ENCODE measurements at regions not wholly inside any gene's neighbourhood (a gene's known extent, or its start where the extent isn't known, plus 50 kb on each side); places are given as distances from the start of the nearest gene placed in this dataset.
"Not testable (repeated sequence)": the region's sequence is repeated elsewhere in the genome, so short reads cannot be mapped to it uniquely, and the experiment has no call there.

DNA sequence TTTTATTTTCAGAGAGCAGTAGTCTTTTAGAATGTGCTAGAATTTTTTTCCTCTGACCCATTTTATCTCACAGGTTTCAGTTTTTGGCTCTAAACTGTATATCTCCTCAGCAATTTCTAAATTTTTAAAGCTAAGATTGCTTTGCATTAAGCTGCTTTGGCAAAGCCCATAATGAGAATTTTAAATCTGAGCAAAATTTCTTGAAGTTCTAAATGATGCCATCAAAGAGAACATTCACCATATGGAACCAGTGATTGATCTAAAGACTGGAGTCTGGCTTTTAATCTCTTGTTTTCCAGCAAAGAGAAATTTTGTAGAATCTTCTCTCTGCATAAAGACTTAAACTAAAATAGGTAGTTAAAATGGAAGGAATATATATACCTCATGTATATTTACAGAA, 313.6 kb downstream of the TBC1D32 start:
- no peak for DNase-seq

DNA sequence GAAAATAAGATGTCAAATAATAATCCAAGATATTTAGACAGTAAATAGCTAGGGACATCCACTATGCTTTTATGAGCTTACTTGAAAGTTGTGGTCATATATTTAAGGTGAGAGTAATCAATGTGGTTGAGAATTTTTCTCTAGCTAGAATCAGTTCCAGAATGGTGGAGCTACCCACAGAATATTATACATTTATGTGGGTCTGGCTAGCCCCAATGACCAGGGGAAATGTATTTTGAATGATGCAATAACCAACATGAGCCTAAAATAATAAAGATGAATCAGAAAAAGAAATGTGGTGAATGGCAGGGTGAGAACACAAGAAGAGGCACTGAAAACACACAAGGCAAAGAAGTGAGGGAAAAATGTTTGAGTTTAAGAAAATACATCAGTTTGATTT, 325.7 kb downstream of the TBC1D32 start:
- DNase-seq, result no peak

DNA sequence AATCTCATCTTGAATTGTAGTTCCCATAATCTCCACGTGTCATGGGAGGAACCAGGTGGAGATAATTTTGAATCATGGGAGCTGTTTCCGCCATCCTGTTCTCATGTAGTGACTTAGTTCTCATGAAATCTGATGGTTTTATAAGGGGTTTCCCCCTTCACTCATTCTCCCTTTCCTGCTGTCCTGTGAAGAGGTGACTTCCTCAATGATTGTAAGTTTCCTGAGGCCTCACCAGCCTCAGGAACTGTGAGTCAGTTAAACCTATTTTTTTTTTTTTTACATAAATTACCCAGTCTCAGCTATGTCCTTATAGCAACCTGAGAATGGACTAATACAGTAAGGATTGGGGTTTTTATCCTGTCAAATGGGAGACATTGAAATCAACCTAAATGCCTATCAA, 328.3 kb downstream of the TBC1D32 start:
- DNase-seq, result no peak

DNA sequence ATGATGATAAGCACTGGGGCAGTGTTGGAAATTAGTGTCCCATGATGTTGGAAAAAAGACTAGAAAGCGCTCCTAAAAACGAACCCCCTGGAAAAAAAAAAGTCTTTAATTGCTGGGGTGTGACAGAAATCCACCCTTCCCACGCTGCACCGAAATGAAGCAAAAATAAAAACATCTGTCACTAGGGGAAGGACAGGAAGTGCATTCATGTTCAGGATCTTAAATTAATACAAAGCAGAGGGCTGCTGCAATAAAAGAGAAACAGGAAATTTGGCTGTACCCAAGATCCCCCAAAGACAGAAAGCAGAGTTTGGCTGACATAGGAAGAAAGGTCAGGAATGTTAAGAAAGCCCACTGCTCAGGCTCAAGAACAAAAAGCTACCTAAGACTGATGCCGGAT, 333.9 kb downstream of the TBC1D32 start:
- DNase-seq, result no peak

DNA sequence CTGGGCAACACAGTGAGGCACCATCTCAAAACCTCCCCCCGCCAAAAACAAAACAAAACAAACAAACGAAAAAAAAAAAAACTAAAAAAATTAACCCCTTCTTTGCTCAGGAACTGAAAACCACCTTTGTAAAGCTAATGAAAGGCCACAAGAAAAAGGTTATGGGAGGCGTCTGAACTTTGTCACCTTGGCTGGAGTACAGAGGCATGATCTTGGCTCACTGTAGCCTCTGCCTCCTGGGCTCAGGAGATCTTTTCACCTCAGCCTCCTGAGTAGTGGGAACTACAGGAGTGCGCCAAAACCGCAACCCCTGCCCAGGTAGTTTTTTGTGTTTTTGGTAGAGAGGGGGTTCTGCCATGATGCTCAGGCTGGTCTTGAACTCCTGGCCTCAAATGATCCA, 337.9 kb downstream of the TBC1D32 start:
- DNase-seq, result no peak

DNA sequence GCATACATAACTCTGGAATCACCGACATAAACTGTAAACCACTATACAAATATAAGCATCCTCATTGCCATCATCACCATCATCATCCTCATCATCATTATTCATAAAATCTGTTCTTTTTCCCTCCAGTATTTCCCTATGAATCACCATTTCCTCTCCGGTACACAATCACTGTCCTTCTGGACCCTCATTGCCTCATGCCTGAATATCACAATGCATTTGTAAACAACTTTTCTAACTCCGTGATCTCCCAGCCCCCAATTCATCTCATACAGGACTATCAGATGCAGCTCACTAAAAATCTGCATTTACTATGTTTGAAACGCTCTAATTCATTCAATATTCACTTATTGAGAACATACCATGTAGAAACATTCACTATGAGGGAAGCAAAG, 339.7 kb downstream of the TBC1D32 start:
- no peak for DNase-seq

DNA sequence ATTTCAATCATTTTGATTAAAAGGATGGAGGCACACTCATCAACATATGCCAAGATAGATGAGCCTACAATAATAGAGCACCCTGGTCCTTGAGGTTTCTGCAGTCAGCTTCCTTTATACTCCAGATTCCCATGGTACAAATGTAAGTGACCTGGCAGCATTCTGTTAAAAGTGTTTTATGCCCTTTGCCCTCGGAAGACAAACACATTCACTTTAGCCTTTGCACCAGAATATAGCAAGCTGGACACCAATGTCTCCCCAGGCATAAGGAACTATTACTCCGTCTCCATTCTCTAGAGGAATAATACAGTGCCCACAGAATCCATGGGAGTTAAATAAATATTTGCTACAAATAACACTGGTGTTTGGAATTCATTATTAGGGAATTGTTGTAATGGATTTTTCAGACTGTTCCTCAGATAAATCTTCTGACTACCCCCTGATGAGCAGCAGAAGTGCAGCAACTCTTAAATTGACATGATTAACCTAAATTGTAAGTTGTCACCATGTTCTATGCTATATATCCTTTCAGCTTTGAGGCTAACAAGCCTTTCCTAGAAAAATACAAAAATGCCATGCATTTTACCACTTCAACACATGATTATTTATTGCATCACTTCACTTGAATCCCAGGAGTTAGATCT, 340.2 kb downstream of the TBC1D32 start:
- no peak for DNase-seq

DNA sequence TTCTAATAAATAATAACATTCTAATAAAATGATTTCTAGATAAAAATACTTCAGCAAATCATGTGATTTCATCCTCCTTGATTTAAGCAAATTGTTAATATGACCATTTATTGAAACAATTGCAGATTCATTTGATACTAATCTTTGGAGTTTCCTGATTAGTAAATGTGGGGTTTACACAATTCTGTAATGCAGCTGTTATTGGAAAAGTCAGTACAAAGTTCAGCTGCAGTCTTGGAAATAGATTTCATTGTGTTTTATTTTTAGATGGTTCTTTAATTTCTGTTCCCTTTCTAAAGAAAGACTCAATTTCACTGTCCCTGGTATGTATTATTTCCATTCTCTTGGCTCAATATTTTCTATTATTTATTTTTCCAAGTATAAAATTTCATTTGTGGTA, 342.0 kb downstream of the TBC1D32 start:
- no peak for DNase-seq

DNA sequence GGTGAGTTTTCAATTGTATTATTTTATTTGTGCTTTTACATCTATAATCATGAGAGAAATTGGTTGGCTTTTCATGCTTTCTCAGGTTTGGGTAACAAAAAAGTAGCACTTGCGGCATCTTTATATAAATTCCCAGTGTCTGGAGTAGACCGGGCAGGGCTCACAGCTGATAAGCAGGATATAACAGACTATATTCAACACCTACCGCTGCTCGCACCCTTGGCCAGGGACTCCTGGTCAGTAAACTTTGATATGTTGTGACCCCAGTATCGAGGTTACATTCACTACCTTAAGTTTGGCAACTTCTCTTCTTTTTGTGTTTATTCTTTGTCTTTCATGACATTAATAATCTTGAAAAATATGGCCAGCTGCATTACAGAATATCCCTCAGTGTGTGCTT, 343.4 kb downstream of the TBC1D32 start:
- DNase-seq, result no peak

DNA sequence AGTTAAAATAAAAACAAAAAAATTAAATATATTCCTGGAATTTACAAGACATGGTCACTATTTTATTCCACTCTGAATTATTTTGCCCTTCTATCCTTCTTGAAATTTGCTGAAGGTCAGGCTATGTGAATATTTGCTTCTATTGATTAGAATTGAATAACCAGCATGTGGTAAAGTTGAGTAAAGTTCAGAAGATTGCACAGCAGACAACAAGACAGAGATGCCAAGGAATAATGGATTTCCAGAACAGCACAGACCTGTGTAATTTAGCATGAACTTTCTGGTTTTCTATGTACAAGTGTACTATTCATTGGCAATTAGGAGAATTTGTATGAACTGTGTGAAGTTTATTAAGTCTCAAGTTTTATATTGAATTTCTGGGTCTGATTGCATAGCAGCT, 352.4 kb downstream of the TBC1D32 start:
- DNase-seq, result no peak

DNA sequence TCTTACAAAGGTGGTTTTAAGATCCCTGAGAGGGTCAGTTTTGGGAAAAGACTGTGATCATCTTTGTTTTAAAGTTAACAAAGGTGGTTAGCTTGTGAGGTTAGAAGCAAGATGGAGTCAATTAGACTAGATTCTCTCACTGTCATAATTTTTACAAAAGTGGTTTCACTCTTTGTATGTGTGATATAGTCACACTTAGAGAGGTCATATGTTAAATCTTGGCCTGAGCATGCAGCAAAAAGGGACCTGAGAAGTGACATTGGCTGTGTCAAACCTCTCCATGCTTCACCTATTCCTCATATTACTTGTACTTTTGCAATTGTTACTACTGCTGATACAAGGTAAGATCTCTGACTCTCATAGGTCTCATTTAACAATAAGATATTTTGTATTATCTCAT, 368.0 kb downstream of the TBC1D32 start:
- no peak for DNase-seq

DNA sequence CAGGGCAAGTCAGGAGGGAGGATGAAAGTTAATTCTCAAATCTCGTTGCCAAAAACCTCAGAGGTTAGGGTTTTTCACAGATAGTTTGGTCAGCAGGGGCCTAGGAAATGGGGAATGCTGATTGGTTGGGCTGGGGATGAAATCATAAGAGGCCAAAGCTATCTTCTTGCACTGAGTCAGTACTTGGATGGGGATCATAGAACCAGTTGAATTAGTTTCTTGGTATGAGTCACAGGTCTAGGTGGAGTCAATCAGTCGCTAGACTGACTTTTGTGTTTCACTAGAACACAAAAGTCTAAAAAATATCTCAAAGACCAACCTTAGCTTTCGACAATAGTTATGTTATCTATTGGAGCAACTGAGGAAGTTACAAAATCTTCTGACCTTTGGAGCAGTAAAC, 368.5 kb downstream of the TBC1D32 start:
- DNase-seq, result no peak

DNA sequence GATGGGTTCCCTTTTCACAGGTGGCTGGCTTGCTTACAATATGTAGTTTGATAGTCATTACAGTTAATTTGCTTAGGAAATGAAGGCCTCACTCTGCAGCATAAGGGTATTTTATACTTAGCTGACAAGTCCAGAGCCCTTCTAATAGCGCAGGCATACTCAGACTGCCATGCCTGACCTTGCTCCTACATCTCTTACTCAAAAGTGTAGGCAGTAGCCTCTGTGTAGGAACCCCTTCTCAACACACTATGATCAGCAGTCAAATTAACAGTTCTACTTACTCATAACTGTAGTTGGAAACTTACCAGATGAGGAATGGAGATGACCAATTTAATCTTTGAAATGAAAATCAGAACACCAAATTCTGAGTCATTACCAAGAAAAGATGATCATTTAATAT, 373.5 kb downstream of the TBC1D32 start:
- DNase-seq, result no peak

DNA sequence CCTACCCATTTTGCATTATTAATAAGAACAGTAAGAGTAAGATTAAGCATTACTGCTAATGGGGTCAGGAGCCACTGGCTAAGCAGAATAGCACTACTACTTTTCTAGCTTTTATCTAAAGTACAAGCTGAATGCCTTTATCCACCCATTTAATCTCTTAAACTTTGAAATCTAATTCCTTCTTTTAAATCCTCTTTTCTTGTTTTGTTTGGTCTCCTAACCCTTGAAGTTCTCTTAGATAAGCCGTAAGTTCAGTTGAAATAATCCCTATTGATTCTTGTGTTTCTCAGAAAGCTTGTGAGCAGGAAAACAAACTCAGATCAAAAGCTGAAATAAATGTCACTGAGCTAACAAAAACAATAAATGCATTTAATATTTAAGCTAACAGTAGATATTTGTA, 380.2 kb downstream of the TBC1D32 start:
- no peak for DNase-seq

DNA sequence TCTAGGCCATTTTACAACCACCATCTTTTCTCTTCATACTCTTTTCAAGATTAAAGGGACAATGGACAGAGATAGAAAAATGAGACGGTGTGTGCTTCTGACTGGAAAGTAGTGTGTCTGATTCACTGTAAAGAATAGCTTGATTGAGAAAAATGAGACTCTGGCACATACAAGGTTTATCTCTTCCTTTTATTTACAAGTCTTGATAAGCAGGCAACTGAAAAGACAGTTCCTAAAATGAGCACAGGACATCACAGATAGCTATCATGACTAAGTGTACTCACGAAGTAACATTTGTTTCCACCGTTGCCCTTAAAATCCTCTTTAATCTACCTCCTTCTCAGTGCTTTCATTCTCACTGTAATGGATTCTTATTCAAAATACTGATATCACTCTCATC, 383.0 kb downstream of the TBC1D32 start:
- DNase-seq, result no peak

DNA sequence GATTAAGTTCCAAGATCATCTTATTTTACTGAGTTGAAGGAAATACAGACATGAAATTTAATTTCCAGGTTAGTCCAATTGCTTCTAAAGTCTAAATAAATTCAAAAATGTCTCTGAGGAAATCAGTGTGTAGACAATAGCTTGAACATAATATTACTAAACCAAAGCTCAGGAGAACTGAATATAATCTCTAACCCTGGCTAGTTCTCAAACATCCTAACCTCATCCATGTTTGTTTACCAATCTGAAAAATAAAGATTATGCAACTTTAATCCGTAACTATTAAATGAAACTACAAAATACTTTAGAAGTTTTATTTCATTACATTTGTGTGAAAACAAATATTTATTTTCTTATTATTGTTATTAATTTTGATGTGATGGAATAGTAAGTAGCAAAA, 387.2 kb downstream of the TBC1D32 start:
- no peak for DNase-seq

DNA sequence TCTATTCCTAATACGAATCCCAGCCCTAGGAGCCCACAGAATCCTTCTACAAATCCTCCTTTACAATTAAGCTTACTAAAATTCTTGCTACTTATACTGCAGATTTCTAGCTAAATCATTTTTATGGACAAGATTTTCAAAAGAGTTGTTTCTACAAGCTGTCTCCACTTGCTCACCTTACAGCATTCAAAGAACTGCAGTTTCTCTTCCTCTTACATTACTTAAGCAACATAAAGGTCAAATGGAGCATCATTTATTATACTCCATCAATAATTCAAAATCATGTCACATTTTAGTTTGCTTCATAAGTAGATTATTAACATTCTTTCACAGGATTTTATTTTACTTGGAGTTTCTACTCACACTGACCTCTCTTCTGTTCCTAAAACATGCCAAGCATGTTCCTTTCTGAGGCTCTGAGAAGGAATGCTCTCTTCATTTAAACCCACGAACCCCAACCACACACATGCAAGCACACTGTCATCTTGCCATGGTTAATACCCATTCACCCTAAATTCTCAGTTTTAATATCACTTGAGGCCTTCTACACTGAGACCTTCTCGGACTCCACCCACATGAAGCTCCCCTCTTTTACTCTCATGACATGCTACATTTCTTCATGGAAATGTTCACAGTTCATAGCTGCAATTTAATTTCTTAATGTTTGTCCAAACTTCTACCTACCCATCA, 388.2 kb downstream of the TBC1D32 start:
- no peak for DNase-seq

DNA sequence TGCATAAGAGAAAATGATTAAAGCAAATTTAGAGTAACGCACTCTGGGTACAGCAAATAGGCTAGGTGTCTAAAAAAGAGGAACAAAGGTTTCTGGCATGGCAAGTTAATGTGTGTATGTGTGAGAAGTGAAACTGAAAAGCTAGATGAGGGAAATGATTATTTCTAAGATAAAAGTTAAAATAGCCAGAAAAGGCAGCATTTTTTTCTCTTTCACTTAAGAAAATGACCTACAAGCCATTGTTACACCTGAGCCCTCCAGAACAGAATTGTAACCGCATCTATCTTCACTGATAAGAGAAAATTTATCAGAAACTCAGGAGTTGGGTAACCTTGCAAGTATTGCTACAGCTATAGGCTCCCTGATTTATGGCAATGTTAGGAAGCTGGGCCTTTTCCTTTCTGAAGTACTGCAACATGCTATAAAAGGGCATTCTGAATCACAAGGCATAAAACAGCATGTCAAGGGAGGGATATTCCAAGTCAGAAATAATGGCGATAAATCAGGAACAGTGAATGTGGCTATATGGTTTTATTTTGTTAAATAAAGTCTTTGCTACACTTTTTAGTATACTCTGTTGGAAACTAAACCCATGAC, 395.3 kb downstream of the TBC1D32 start:
- no peak for DNase-seq

DNA sequence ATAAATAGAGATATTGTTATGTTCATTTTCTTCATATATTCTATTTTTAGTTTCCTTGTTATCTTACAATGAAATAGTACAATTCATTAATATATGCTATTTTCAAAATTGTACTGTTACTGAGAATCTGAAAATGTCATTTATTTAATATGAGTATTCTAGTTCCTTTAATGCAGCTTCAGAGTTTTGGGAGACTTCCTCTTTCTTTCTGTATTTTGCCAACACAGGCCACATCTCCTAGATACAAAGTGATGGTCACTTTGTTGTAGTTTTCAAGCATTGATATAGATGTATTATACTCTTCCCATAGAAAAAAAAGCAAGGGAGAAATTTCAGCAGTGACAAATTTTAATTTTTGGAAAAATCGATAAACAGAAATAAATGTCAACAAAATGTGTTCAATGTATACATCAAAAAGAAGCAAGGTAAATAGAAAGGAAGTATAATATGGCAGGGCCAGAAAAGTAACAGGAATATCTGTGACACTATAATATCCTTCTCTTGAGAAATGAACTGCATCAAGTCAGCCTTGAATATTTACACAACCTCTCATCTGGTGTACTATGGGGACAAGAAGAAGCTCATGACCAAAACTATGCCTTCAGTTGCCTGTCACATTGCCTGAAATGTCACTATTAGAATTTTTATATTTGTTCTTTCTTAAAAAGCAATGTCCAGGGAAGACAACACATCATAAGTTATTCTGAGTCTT, 396.0 kb downstream of the TBC1D32 start:
- no peak for DNase-seq

DNA sequence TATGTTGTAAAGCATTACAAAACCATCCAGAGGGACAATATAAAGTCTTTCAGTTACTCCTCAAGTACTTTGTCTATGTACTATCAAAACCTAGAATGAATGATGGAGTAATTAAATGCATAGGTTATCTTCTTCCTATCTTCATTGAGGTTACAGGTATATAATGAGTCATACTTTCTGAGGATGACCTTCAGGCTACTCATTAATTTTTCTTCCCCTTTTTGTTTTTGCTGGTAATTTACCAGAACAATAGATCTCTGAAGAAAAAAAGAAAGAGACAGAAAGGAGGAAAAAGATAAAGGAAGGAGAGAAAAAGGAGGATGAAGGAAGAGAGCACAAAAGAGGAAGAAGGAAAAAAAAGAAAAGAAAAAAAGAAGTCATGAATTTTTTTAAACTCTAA, 398.4 kb downstream of the TBC1D32 start:
- no peak for DNase-seq

DNA sequence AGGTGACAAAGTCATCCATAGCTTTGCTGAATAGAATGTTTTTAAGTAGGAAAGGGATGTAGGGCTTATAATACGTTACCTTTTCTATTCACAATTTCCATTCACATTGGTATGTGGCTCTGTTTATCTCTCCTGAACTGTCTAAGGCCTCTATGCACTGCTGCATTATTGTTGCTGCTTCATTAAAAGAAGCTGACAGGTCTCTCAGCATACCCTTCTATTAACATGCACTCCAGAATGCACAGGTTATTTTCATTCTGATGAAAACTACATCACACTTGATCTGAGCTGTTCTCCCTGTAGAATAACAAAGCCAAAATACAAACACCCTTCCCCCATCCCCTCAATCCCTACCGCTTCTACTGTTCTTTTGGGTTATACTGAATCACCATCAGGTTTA, 399.3 kb downstream of the TBC1D32 start:
- DNase-seq, result no peak

DNA sequence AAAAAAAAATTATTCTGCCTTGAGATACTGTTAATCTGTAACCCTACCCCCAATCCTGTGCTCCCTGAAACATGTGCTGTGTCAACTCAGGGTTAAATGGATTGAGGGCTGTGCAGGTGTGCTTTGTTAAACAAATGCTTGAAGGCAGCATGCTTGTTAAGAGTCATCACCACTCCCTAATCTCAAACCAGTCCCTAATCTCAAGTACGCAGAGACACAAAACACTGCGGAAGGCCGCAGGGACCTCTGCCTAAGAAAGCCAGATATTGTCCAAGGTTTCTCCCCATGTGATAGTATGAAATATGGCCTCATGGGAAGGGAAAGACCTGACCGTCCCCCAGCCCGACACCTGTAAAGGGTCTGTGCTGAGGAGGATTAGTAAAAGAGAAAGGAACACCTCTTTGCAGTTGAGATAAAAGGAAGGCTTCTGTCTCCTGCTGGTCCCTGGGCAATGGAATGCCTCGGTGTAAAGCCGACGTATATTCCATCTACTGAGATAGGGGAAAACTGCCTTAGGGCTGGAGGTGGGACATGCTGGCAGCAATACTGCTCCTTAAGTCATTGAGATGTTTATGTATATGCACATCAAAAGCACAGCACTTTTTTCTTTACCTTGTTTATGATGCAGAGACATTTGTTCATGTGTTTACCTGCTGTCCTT, 402.6 kb downstream of the TBC1D32 start:
- not testable (repeated sequence) for DNase-seq

DNA sequence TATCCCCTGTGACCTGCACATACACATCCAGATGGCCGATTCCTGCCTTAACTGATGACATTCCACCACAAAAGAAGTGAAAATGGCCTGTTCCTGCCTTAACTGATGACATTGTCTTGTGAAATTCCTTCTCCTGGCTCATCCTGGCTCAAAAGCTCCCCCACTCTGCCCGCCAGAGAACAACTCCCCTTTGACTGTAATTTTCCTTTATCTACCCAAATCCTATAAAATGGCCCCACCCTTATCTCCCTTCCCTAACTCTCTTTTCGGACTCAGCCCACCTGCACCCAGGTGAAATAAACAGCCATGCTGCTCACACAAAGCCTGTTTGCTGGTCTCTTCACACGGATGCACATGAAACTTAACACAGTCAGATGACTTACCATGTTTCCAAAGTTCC, 403.8 kb downstream of the TBC1D32 start:
- DNase-seq, result not testable (repeated sequence)

DNA sequence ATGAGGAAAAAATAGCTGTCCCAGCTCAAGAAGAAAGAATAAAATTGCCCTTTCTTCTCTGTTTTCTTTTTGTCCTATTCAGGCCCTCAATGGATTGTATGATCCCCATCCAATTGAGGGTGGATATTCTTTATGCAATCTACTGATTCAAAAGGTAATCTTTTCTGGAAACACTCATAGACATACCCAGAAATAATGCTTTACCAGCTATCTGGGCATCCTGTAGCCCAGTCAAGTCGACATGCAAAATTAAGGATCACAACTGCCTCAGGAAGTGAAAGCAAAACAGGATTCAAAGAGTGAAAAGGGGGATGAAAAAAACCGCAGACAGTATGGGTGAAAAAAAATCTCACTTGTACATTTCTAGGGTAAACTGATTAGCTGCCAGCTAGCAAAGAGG, 410.1 kb downstream of the TBC1D32 start:
- no peak for DNase-seq

Measured in SHP77 treated with DMSO at 0.1 percent for 48 hours (cell line).